ENCODE measurements at regions not wholly inside any gene's neighbourhood (a gene's known extent, or its start where the extent isn't known, plus 50 kb on each side); places are given as distances from the start of the nearest gene placed in this dataset.

DNA sequence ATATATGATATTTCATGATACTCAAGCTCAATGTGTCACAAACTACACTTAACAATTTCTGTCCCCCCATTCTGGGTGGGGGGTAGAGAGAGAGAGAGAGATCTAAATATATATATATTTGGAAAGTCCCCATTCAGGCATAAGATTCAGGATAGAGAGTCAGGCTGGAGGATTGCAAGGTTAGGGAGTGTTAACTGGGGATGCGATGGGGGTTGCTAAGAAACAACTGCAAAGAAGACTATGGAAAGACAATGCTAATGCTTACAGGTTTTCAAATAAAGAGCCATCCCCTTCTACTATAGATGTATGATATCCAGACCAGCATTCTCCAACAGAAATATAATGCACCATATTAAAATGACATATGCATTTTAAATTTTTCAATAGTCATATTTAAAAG, 79.2 kb upstream of the OR5AK2 start:
- TF ChIP-seq EZH2 (IDR thresholded peaks at IDR 0.05; ENCODE audit: low read length), result no peak
- TF ChIP-seq, protein P1, sequence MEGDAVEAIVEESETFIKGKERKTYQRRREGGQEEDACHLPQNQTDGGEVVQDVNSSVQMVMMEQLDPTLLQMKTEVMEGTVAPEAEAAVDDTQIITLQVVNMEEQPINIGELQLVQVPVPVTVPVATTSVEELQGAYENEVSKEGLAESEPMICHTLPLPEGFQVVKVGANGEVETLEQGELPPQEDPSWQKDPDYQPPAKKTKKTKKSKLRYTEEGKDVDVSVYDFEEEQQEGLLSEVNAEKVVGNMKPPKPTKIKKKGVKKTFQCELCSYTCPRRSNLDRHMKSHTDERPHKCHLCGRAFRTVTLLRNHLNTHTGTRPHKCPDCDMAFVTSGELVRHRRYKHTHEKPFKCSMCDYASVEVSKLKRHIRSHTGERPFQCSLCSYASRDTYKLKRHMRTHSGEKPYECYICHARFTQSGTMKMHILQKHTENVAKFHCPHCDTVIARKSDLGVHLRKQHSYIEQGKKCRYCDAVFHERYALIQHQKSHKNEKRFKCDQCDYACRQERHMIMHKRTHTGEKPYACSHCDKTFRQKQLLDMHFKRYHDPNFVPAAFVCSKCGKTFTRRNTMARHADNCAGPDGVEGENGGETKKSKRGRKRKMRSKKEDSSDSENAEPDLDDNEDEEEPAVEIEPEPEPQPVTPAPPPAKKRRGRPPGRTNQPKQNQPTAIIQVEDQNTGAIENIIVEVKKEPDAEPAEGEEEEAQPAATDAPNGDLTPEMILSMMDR (optimal IDR thresholded peaks at IDR 0.05 in 1 of 3, IDR thresholded peaks at IDR 0.05 in 1 of 3, conservative IDR thresholded peaks at IDR 0.05 in 1 of 3; ENCODE audit: extremely low read depth in 1 of 3, insufficient read depth in 2 of 3, low read length in 3 of 3), result no peak

Measured in keratinocyte (primary cell).